Endothelial cell (in vitro differentiated cells): ENCODE measurements at regions not wholly inside any gene's neighbourhood (a gene's known extent, or its start where the extent isn't known, plus 50 kb on each side); places are given as distances from the start of the nearest gene placed in this dataset.
"Not testable (repeated sequence)": the region's sequence is repeated elsewhere in the genome, so short reads cannot be mapped to it uniquely, and the experiment has no call there.

ENCODE experiments used
- DNase-seq: peaks from one replicate; pipeline ENCODE4 v3.0.0; 2021; ENCODE audit warnings: low spot score
- H3K27ac Mint-ChIP-seq: one replicate; pipeline ENCODE4 v1.8.0; 2021; ENCODE audit warnings: mixed read lengths, inconsistent platforms; ENCODE audit not compliant: unreplicated experiment
- H3K27me3 Mint-ChIP-seq: one replicate; pipeline ENCODE4 v1.8.0; 2021; ENCODE audit warnings: mild to moderate bottlenecking, moderate library complexity, mixed read lengths, inconsistent platforms; ENCODE audit not compliant: unreplicated experiment
- H3K36me3 Mint-ChIP-seq: one replicate; pipeline ENCODE4 v1.8.0; 2021; ENCODE audit warnings: mild to moderate bottlenecking, low read depth, mixed read lengths, inconsistent platforms; ENCODE audit not compliant: unreplicated experiment
- H3K4me1 Mint-ChIP-seq: one replicate; pipeline ENCODE4 v1.8.0; 2021; ENCODE audit warnings: mild to moderate bottlenecking, mixed read lengths, inconsistent platforms; ENCODE audit not compliant: unreplicated experiment
- H3K4me3 Mint-ChIP-seq: one replicate; pipeline ENCODE4 v1.8.0; 2021; ENCODE audit warnings: mild to moderate bottlenecking, mixed read lengths, inconsistent platforms; ENCODE audit not compliant: unreplicated experiment
- H3K9me3 Mint-ChIP-seq: one replicate; pipeline ENCODE4 v1.8.0; 2021; ENCODE audit warnings: mixed read lengths, inconsistent platforms; ENCODE audit not compliant: unreplicated experiment
- CTCF ChIP-seq: fragments of 200-600 bp; sonication (generic); IDR thresholded peaks from one replicate; pipeline ENCODE4 v1.5.0; 2021; ENCODE audit warnings: antibody characterized with exemption; ENCODE audit not compliant: unreplicated experiment

- Mint-ChIP-seq H3K4me3 (no peak overlapping the region), H3K36me3 (no peaks in the 10 kb centered on the region), H3K4me1 (no peaks in the 10 kb centered on the region), H3K9me3 (no peaks in the 10 kb centered on the region), H3K27ac (no peak overlapping the region), H3K27me3 (no peaks in the 10 kb centered on the region)
- TF ChIP-seq CTCF: no peak
- no peak for DNase-seq
Measured at GRCh38 chr13:22837980-22838647, 342.7 kb upstream of the SGCG start.

- no peak overlapping the region for H3K4me3 Mint-ChIP-seq
- no peaks in the 10 kb centered on the region for H3K36me3 Mint-ChIP-seq
- H3K27me3 Mint-ChIP-seq: no peaks in the 10 kb centered on the region
- no peak for DNase-seq
- no peak for TF ChIP-seq CTCF
- no peaks in the 10 kb centered on the region for H3K9me3 Mint-ChIP-seq
- H3K27ac Mint-ChIP-seq: no peak overlapping the region
- no peaks in the 10 kb centered on the region for H3K4me1 Mint-ChIP-seq
Measured at GRCh38 chr13:22839603-22840530, 340.9 kb upstream of the SGCG start.

GRCh38 chr13:22846551-22846950 lies 334.2 kb upstream of the SGCG start:
- TF ChIP-seq CTCF: no peak
- DNase-seq: no peak
- Mint-ChIP-seq H3K27me3 (no peaks in the 10 kb centered on the region), H3K36me3 (no peaks in the 10 kb centered on the region), H3K4me3 (no peak overlapping the region), H3K9me3 (no peaks in the 10 kb centered on the region), H3K4me1 (peaks cover 4% of the 10 kb centered on the region), H3K27ac (no peak overlapping the region)

GRCh38 chr13:22848539-22849052 lies 332.2 kb upstream of the SGCG start:
- Mint-ChIP-seq H3K27me3 (no peaks in the 10 kb centered on the region), H3K36me3 (no peaks in the 10 kb centered on the region), H3K4me1 (peaks cover 4% of the 10 kb centered on the region), H3K9me3 (no peaks in the 10 kb centered on the region), H3K4me3 (no peak overlapping the region), H3K27ac (no peak overlapping the region)
- no peak for TF ChIP-seq CTCF
- DNase-seq: peak; percentile 5

GRCh38 chr13:22855926-22856325 lies 324.9 kb upstream of the SGCG start:
- Mint-ChIP-seq H3K27ac (no peak overlapping the region), H3K36me3 (no peaks in the 10 kb centered on the region), H3K27me3 (no peaks in the 10 kb centered on the region), H3K9me3 (no peaks in the 10 kb centered on the region), H3K4me1 (no peaks in the 10 kb centered on the region), H3K4me3 (no peak overlapping the region)
- no peak for TF ChIP-seq CTCF
- DNase-seq: no peak

- H3K9me3 Mint-ChIP-seq, H3K27me3 Mint-ChIP-seq, H3K4me1 Mint-ChIP-seq, H3K36me3 Mint-ChIP-seq, H3K27ac Mint-ChIP-seq, H3K4me3 Mint-ChIP-seq, DNase-seq: not testable (repeated sequence)
Measured at GRCh38 chr13:22858980-22859379, 321.8 kb upstream of the SGCG start.

- H3K9me3 Mint-ChIP-seq, H3K27ac Mint-ChIP-seq, H3K4me3 Mint-ChIP-seq, DNase-seq, H3K27me3 Mint-ChIP-seq, H3K36me3 Mint-ChIP-seq, H3K4me1 Mint-ChIP-seq: not testable (repeated sequence)
Measured at GRCh38 chr13:22859411-22859810, 321.4 kb upstream of the SGCG start.
